GM12891 (cell line): ENCODE measurements at regions not wholly inside any gene's neighbourhood (a gene's known extent, or its start where the extent isn't known, plus 50 kb on each side); places are given as distances from the start of the nearest gene placed in this dataset.

Experiments
- POLR2A ChIP-seq: IDR thresholded peaks from 2 replicates; pipeline ENCODE4 v1.6.1; 2011; ENCODE audit warnings: low read depth, low read length, control low read depth
- POLR2AphosphoS5 ChIP-seq: IDR thresholded peaks from 2 replicates; pipeline ENCODE4 v1.6.1; 2011; ENCODE audit warnings: low read depth, low read length, control low read depth
- SPI1 ChIP-seq: IDR thresholded peaks from 2 replicates; pipeline ENCODE4 v1.6.1; 2011; ENCODE audit warnings: low read depth, low read length, control low read depth
- TAF1 ChIP-seq: IDR thresholded peaks from 2 replicates; pipeline ENCODE4 v1.6.1; 2011; ENCODE audit warnings: low read depth, low read length, control low read depth

DNA sequence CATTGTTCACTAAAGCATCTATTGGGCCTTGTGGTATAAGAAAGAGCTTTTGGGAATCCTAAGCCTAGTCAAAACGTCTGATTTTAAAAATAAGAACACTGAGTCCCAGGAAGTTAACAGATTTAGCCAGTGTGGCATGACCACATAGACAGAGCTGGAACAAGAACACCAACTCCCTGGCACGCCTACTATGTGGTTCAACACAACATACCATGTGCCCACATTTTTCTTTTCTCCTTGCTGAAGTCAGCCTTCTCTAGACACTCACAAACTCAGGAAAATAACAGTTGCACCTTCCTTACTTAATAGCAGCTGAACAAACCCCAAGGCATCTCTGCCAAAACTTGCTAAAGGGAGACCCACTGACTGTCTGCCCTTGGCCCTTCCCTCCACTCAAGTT lies 124.8 kb downstream of the C1D start:
- no peak for TF ChIP-seq TAF1
- no peak for TF ChIP-seq SPI1
- no peak for TF ChIP-seq POLR2A
- no peak for TF ChIP-seq POLR2AphosphoS5
